ENCODE measurements at regions not wholly inside any gene's neighbourhood (a gene's known extent, or its start where the extent isn't known, plus 50 kb on each side); places are given as distances from the start of the nearest gene placed in this dataset.

- DNase-seq (ENCODE audit: extremely low spot score, insufficient read length, low read depth) (no peak), FAIRE-seq (no peak)
Observed at GRCh38 chr11:109552376-109552775, 130.4 kb downstream of the C11orf87 start.

- DNase-seq (ENCODE audit: extremely low spot score, insufficient read length, low read depth) (no peak), FAIRE-seq (no peak)
Observed at GRCh38 chr11:109553284-109553683, 131.3 kb downstream of the C11orf87 start.

DNA sequence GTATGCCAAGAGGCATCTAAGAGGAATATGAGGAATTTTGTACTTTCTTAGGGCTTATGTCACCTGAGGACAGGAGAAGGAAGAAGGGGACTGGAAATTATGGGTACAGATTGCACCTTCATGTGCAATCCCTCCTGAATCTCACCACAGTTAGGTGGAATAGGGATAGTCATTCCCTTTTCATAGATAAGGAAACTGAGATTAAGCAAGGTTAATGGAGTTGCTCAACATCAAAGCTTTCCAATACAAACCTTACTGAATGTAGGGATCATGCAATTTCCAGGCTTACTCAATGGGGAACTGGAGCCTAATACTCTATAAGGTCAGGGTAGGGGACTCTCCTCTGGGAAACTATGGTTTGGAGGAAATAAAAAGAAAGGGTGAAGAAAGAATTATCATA, 133.0 kb downstream of the C11orf87 start:
- FAIRE-seq, result no peak
- no peak for DNase-seq (ENCODE audit: extremely low spot score, insufficient read length, low read depth)

GRCh38 chr11:109564241-109564640, 142.3 kb downstream of the C11orf87 start:
- DNase-seq (ENCODE audit: extremely low spot score, insufficient read length, low read depth), result no peak
- FAIRE-seq, result no peak

DNA sequence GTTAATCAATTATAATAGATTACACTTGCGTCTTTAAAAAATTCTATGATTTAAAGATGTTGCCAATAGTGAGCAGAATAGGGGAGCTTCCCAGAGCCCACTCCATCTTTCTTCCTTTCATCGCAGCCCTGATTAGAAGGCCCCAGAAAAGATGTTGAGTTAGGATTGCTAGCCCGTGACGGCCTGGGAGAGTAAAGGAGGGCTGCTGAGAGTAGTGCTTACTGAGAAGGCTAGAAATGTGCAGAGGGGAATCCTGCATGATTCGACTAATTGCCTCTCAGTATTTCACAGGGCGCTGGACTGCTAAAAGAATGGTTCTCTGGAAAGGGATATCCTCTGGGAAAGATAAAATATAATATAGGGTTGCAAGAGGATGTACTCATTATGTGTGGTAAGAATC, 160.5 kb downstream of the C11orf87 start:
- DNase-seq (ENCODE audit: extremely low spot score, insufficient read length, low read depth) (no peak), FAIRE-seq (no peak)

DNA sequence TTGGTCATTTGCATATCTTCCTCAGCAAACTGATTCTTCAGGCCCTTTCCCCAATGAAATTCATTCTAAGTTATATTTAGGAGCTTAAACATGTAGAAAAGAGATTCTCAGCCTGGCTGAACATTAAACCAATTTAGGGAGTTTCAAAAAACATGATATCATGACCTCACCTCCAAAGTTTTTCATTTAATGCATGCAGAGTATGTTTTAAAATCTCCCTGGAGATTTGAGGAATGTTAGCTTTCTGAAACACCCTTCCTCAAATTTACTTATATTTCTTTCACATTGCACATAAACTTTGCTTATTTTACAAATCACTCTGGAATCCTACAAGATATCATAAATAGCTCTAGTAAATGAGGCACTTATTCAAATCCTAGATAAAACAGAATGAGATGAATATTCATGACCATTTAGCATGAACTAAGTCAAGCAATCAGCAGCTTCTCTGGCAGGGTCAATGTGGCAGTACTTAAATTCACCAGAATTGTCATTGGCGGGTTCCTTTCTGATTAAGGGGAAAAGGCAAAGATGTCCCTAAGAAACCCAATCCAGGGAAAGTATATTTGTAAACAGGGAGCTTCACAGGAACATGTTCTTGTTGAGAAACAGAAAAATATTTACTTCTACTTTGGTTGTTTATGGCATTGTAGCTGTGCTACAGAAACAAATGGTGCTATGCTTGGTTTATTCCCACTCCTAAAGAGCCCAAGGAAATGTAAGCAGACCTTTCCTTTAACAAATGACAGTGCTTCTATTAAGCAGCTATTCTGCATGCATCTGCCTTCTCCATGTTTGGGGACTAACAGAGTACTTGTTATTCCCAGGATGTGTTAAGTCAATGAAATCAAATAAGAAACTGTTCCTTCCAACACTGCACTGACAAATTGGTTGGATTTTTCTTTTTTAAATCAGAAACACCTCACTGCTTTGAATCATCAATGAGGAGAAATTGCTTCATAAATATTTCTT, 162.3 kb downstream of the C11orf87 start:
- FAIRE-seq, result no peak
- no peak for DNase-seq (ENCODE audit: extremely low spot score, insufficient read length, low read depth)

DNA sequence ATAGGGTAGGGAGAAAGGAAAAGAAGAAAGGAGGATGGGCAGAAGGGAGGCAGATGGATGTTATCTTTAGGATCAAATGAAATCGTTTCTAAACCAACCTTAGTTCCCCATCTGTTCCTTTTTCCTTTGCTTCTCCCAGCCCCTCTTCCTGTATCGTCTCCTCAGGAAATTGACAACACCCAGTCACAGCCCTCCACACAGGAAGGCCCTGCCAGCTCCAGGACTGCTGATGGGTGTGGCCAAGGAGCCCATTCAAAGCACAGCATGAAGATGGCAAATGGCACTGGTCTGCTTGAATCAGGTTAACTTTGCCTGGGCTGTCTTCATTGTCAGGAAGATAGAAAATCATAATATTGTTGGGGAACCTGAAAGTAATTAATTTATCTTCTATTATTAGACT, 164.8 kb downstream of the C11orf87 start:
- no peak for FAIRE-seq
- DNase-seq (ENCODE audit: extremely low spot score, insufficient read length, low read depth), result no peak

DNA sequence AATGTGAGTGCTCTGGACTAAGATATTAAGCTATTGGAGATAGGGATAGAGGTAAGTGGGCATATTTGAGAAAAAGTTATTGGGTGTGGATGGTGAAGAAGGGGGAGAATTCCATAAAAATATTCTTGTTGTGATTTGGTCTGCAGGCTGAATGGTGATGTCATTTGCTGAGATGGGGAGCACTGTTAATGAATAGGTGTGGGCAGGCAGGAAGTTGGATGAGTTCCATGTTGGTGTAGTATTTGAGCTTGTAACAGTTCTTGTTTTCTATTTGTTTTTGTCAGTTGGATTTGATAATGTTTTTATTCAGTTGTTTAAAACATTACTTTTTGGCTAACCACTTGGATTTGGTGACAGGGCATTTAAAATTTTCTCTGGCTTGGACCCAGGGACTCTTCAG, 168.8 kb downstream of the C11orf87 start:
- DNase-seq (ENCODE audit: extremely low spot score, insufficient read length, low read depth) (no peak), FAIRE-seq (no peak)

DNA sequence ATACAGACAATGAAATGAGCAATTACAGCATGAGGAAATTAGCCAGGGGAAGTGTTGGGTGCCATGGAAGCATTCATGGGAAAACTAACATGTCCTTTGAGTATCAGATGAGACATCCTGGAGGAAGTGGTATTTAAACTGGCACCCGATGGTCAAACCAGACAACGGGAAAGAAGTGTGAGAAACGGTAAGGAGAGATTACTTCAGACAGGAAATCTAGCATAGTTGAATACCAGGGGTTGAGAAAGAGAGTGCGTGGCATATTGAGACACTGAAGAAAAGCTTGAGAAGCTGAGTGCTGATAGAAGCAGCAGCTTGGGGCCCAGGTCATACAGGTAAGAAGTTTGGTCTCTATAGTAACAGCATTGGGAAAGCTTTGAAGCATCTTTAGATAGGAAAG, 175.3 kb downstream of the C11orf87 start:
- DNase-seq (ENCODE audit: extremely low spot score, insufficient read length, low read depth) (no peak), FAIRE-seq (no peak)

DNA sequence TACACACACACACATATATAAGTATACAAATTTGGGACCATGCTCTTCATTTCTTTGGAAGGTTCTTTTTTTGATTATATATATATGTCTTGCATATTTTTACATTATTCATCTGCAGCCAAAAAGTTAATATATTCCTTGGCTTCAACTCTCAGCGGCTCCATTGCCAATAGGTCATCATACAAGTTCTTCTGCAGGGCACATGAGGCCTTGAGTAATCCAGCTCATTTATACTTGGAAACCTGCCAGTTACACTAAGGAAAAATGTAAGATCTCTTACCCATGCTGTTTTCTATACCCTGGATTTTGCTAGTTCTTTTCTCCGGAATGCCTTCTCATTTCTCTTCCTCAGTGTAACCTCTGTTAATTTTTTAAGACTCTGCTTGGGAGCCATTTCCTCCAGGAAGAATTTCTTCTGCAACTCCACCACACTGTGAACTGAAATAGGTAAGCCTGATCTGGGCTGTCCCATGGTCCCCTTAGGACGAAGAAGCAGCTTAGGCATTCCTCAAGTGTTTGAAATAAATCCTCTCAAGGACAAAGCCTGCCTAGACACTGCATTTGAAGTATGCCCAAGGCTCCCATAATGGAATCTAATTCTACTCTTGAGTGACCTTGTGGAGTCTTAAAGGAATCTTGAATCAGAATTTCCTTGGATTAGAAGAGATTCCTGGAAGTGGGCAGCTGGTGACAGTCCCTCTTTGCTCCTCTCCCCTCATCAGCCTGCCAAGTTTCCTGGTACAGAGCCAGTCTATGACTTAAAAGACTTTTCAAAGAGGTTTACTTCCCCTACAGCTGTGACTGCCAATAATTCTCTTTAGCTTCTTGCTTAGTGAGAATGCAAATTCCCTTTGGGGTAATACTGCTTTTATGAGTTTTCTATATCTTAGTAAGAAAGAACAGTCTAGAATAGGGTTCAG, 182.8 kb downstream of the C11orf87 start:
- FAIRE-seq (no peak), DNase-seq (ENCODE audit: extremely low spot score, insufficient read length, low read depth) (no peak)

DNA sequence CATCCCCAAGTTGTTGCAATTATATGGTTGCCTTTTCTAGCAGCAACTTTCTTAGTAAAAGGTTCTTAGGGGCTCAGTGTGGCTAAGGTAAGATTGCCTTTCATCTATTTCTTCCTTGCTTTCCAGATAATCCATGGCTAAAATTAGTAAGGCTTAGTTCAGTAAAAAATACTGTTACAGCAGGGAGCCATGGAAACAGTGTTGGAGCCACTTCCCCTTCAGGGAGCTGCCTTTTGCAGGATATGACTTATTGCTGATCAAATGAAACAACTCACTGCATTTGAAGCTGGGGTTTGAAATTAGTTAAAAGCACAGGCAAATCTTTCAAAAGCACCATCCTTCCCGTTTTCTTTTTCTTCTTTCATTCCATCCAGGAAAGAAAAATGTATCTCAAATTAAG, 184.3 kb downstream of the C11orf87 start:
- no peak for DNase-seq (ENCODE audit: extremely low spot score, insufficient read length, low read depth)
- FAIRE-seq, result no peak

DNA sequence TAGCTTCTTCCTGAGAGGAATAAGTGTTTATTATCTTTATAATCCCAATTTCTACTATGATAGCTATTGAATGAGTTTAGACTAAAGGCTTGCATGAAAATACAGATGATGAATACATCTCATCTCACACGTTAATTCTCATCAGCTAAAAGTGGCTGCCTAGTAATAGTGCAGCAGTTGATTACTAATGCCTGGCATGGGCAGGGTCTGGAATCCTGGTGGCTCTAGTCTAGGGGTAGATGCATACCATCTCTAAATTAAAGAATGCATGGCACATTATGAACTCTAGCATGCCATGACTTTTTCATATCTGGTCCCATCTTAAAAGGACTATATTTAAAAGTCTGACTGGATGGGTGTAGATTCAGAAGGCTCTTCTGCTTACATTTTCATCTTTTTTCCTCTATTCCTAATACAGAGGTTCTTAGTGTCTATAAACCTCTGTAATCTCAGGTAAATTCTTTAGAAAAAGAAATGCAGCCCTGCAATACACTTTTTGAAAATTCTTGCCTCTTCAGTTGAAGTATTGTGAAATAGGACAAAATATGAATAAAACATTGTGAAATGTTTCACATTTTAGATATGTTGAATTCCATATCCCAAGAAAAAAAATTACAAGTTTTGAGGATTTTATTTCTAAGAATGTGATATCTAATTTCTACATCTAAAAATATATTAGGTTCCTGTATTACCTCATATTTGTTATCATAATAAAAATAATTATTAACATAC, 187.6 kb downstream of the C11orf87 start:
- DNase-seq (ENCODE audit: extremely low spot score, insufficient read length, low read depth), result no peak
- no peak for FAIRE-seq

DNA sequence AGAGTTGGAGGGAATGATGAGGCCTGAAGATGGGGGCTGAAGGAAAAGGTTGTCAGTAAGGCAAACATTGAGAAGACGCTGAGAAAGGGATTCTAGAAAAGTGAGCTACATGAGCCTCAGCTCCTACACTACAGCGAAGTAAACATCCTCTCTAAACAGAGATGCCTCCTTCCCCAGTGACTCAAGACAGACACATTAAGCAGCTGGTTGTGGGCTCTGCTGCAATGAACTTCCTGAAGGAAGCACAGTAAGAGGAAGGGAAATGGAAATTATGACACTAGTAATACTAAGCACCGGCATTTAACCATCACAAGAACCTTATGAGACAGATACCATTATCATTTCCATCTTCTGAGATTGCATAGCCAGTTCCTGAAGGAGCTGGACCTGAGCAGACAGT, 190.5 kb downstream of the C11orf87 start:
- FAIRE-seq (no peak), DNase-seq (ENCODE audit: extremely low spot score, insufficient read length, low read depth) (no peak)

- FAIRE-seq (no peak), DNase-seq (ENCODE audit: extremely low spot score, insufficient read length, low read depth) (no peak)
Observed at GRCh38 chr11:109619498-109619897, 197.5 kb downstream of the C11orf87 start.

DNA sequence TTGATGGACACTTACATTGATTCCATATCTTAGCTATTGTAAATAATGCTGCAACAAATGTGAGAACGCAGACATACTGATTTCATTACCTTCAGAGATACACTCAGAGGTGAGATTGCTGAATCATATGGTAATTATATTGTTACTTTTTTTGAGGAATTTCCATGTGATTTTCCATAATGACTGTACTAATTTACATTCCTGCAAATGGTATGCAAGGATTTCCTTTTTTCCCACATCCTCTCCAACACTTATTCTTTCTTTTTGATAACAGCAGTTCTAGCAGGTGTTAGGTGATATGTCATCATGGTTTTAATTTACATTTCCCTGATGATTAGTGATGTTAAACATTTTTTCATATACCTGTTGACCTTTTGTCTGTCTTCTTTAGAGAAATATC, 207.7 kb downstream of the C11orf87 start:
- FAIRE-seq (no peak), DNase-seq (ENCODE audit: extremely low spot score, insufficient read length, low read depth) (no peak)

GRCh38 chr11:109641549-109641948, 219.6 kb downstream of the C11orf87 start:
- DNase-seq (ENCODE audit: extremely low spot score, insufficient read length, low read depth), result no peak

DNA sequence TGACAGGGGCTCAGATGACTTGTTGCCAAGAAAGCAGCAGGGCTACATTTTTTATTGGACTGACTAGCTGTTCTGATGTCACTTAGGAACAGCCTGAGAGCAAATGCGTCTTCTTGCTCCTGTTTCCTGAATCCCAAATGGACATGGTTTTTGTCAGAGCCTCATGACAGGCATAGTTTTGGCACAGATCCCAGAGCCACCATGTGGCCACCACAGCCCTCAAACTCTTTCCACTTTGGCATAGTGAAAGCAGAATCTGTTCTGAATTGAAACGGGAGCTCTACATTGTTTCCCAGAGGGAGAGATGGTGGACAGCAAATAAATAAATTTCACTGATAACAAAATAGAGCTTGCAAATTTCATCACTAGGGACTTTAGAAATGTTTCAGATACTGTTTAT, 222.2 kb downstream of the C11orf87 start:
- FAIRE-seq (no peak), DNase-seq (ENCODE audit: extremely low spot score, insufficient read length, low read depth) (no peak)

More at GRCh38 chr11:109641549-109641948, 219.6 kb downstream of the C11orf87 start:
- no peak for FAIRE-seq

DNA sequence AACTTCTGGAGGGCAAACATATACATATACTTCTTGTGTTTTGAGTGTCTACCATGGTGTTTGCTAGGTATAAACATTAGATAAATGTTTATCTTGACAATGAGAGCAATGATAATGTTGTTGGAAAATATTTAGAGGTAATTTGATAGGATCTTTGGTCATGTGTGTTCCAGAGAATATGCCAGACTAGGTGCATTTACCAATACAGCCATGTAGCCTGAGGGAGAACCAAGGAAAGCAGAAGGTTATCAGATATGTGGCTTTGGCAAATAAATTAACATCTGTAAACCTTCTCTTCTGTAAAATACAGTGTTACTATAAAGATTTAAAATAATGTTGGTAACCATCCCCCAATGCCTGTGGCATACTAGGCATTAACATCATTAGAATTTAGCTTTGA, 226.8 kb downstream of the C11orf87 start:
- FAIRE-seq (no peak), DNase-seq (ENCODE audit: extremely low spot score, insufficient read length, low read depth) (no peak)

- no peak for DNase-seq (ENCODE audit: extremely low spot score, insufficient read length, low read depth)
- FAIRE-seq, result no peak
Observed at GRCh38 chr11:109654091-109654490, 232.1 kb downstream of the C11orf87 start.

GRCh38 chr11:109658190-109658589, 236.2 kb downstream of the C11orf87 start:
- DNase-seq (ENCODE audit: extremely low spot score, insufficient read length, low read depth), result no peak
- FAIRE-seq, result no peak

Data from GM18507 (cell line).